ENCODE measurements at regions not wholly inside any gene's neighbourhood (a gene's known extent, or its start where the extent isn't known, plus 50 kb on each side); places are given as distances from the start of the nearest gene placed in this dataset.

- TF ChIP-seq EZH2 (IDR thresholded peaks at IDR 0.05; ENCODE audit: borderline replicate concordance, insufficient read depth, low read depth, low read length, poor library complexity, severe bottlenecking) (no peak), CTCF (IDR thresholded peaks at IDR 0.05) (no peak)
Measured at GRCh38 chr12:118544569-118544968, 168.2 kb downstream of the SUDS3 start.
